Endothelial cell of umbilical vein (primary cell): ENCODE measurements at regions not wholly inside any gene's neighbourhood (a gene's known extent, or its start where the extent isn't known, plus 50 kb on each side); places are given as distances from the start of the nearest gene placed in this dataset.

Source experiments
- BruUV-seq: library from RNA; stranded (reverse); fragments of 400-500 nt; replicated peaks from 2 replicates; lab custom pipeline; 2021; lab: Mats Ljungman, UMichigan
- CTCF ChIA-PET: fragments of 300-600, 350-600 bp; sonication (Branson Sonifier 250); formaldehyde crosslinking; loops from one replicate; lab custom pipeline; 2021; ENCODE audit warnings: antibody characterized with exemption, inconsistent platforms; lab: Charles Lee
- POLR2A ChIA-PET: fragments of 300-600, 350-600 bp; sonication (Branson Sonifier 250); formaldehyde crosslinking; loops from one replicate; lab custom pipeline; 2021; ENCODE audit warnings: antibody characterized with exemption, inconsistent platforms; lab: Charles Lee
- DNase-seq: peaks from one replicate; pipeline ENCODE4 v3.0.0-alpha.2; 2011; ENCODE audit warnings: low read depth, low spot score
- FAIRE-seq: peaks from 2 replicates; lab custom pipeline; 2011; peaks lifted over from hg19 to GRCh38; lab: Jason Lieb, UNC
- H2AFZ ChIP-seq: 2 replicates; pipeline ENCODE4 v1.6.0; 2012; ENCODE audit warnings: low read depth, low read length, control low read depth, inconsistent platforms
- H3K27ac ChIP-seq: 2 replicates; pipeline ENCODE4 v1.5.1; 2011; ENCODE audit warnings: low read depth, mild to moderate bottlenecking, control low read depth, low read length, moderate library complexity; ENCODE audit not compliant: insufficient read depth
- H3K27me3 ChIP-seq, 2 experiments: 2 replicates each; pipeline versions ENCODE4 v1.6.0 to v1.6.1; 2011; ENCODE audit warnings: low read length in 2 of 2, mixed read lengths in 1 of 2; ENCODE audit not compliant: control insufficient read depth in 2 of 2, insufficient read depth in 2 of 2
- H3K36me3 ChIP-seq, 2 experiments: 2 replicates in 1 of 2; 3 replicates in 1 of 2; pipeline ENCODE4 v1.5.1; 2011; ENCODE audit warnings: low read length in 2 of 2, mild to moderate bottlenecking in 1 of 2, moderate library complexity in 1 of 2; ENCODE audit not compliant: control insufficient read depth in 2 of 2, insufficient read depth in 2 of 2; ENCODE audit errors: extremely low read depth in 1 of 2
- H3K4me1 ChIP-seq: 3 replicates; pipeline ENCODE4 v1.5.1; 2011; ENCODE audit warnings: mild to moderate bottlenecking, low read length; ENCODE audit not compliant: control insufficient read depth, insufficient read depth; ENCODE audit errors: extremely low read depth
- H3K4me2 ChIP-seq: 2 replicates; pipeline ENCODE4 v1.6.1; 2011; ENCODE audit warnings: low read length, control low read depth, mixed read lengths; ENCODE audit not compliant: insufficient read depth
- H3K4me3 ChIP-seq, 3 experiments: fragments of 200-600 bp in 1 of 3; sonication (generic), shearing (Covaris generic) in 1 of 3; replicated peaks in 1 of 3; 2 replicates each; pipeline ENCODE4 v1.5.1; 2011 to 2016; ENCODE audit warnings: control low read depth in 3 of 3, low read length in 3 of 3, mild to moderate bottlenecking in 2 of 3, inconsistent platforms in 1 of 3, low read depth in 1 of 3, moderate library complexity in 1 of 3; ENCODE audit not compliant: insufficient read depth in 1 of 3
- H3K79me2 ChIP-seq: 2 replicates; pipeline ENCODE4 v1.6.0; 2012; ENCODE audit warnings: low read length, inconsistent platforms; ENCODE audit not compliant: control insufficient read depth, insufficient read depth
- H3K9ac ChIP-seq: replicated peaks from 2 replicates; pipeline ENCODE3; 2011; ENCODE audit warnings: low read length, control low read depth; ENCODE audit not compliant: insufficient read depth; ENCODE audit errors: extremely low read depth
- H3K9me1 ChIP-seq: replicated peaks from 3 replicates; pipeline ENCODE4 v1.6.0; 2011; ENCODE audit warnings: mild to moderate bottlenecking, low read length; ENCODE audit not compliant: control insufficient read depth, insufficient read depth; ENCODE audit errors: extremely low read depth
- H3K9me3 ChIP-seq: replicated peaks from 2 replicates; pipeline ENCODE4 v1.5.1; 2012; ENCODE audit warnings: low read length, inconsistent platforms; ENCODE audit not compliant: control insufficient read depth, insufficient read depth
- H4K20me1 ChIP-seq: replicated peaks from 2 replicates; pipeline ENCODE3; 2011; ENCODE audit warnings: mild to moderate bottlenecking, low read length; ENCODE audit not compliant: control insufficient read depth, insufficient read depth; ENCODE audit errors: extremely low read depth
- CTCF ChIP-seq, 2 donors: IDR thresholded peaks; 1 replicate in 1 of 2; 2 replicates in 1 of 2; pipeline ENCODE4 v1.5.1; 2011; ENCODE audit warnings: low read length in 2 of 2, mild to moderate bottlenecking in 2 of 2, moderate library complexity in 2 of 2, control low read depth in 1 of 2, inconsistent platforms in 1 of 2, low read depth in 1 of 2; ENCODE audit not compliant: insufficient read depth in 1 of 2; ENCODE audit errors: extremely low read depth in 1 of 2
- EZH2 ChIP-seq: IDR thresholded peaks from 2 replicates; pipeline ENCODE4 v1.6.1; 2012; ENCODE audit warnings: borderline replicate concordance, low read depth, mild to moderate bottlenecking, moderate library complexity, low read length, inconsistent platforms; ENCODE audit not compliant: severe bottlenecking
- FOS ChIP-seq: IDR thresholded peaks from 2 replicates; pipeline ENCODE4 v1.6.1; 2011; ENCODE audit warnings: mild to moderate bottlenecking, low read length, moderate library complexity, borderline replicate concordance; ENCODE audit not compliant: insufficient read depth
- GATA2 ChIP-seq: IDR thresholded peaks from 2 replicates; pipeline ENCODE4 v1.7.0; 2011; ENCODE audit warnings: low read depth, mild to moderate bottlenecking, moderate library complexity, mixed read lengths, low read length; ENCODE audit not compliant: insufficient read length, insufficient read depth
- JUN ChIP-seq: IDR thresholded peaks from 2 replicates; pipeline ENCODE4 v1.6.1; 2011; ENCODE audit warnings: borderline replicate concordance, low read depth; ENCODE audit not compliant: insufficient read length, insufficient read depth
- MAX ChIP-seq: IDR thresholded peaks from 2 replicates; pipeline ENCODE4 v1.6.1; 2011; ENCODE audit not compliant: insufficient read depth, insufficient read length
- MYC ChIP-seq: IDR thresholded peaks from one replicate; pipeline ENCODE4 v1.6.1; 2011; ENCODE audit warnings: mild to moderate bottlenecking, low read depth, low read length
- POLR2A ChIP-seq: IDR thresholded peaks from 2 replicates; pipeline ENCODE4 v1.6.1; 2012; ENCODE audit warnings: low read depth, mild to moderate bottlenecking, control low read depth, low read length
- POLR2AphosphoS5 ChIP-seq: IDR thresholded peaks from 2 replicates; pipeline ENCODE4 v1.6.1; 2012; ENCODE audit warnings: low read depth, mild to moderate bottlenecking, control low read depth, low read length, moderate library complexity; ENCODE audit not compliant: insufficient read depth
- dilution Hi-C: fragments of 300-500 bp; cut with MboI; formaldehyde crosslinking; loops from one replicate; pipeline ENCODE4 v1.15.0; 2019; ENCODE audit warnings: low sequenced_read_pairs; ENCODE audit not compliant: extremely low pct_ligation_motif_present
- intact Hi-C: fragments of 100-400 bp; cut with micrococcal nuclease; formaldehyde crosslinking; loops from one replicate; pipeline ENCODE4 v1.10.0; 2022

GRCh38 chr1:29894311-29894710 is 658.0 kb downstream of the PTPRU start:
- H3K36me3 ChIP-seq, result no peaks in the 10 kb centered on the region
- H3K79me2 ChIP-seq, result no peaks in the 10 kb centered on the region
- H3K27me3 ChIP-seq, result no peaks in the 10 kb centered on the region
- H2AFZ ChIP-seq, result no peak overlapping the region
- H4K20me1 ChIP-seq, result no peaks in the 10 kb centered on the region
- dilution Hi-C loops (no loop called here), intact Hi-C loops (no loop called here)
- TF ChIP-seq POLR2A (no peak), JUN (no peak), POLR2AphosphoS5 (no peak), GATA2 (no peak), MYC (no peak), CTCF (IDR thresholded peaks at IDR 0.05; ENCODE audit: extremely low read depth in 1 of 2, insufficient read depth in 1 of 2, low read depth in 1 of 2, low read length in 2 of 2) (no peak), MAX (no peak), FOS (no peak), EZH2 (no peak)
- no peaks in the 10 kb centered on the region for H3K9me3 ChIP-seq
- no peak overlapping the region for H3K4me2 ChIP-seq
- no TSS peak for BruUV-seq
- no peak for FAIRE-seq
- DNase-seq, result no peak
- no peaks in the 10 kb centered on the region for H3K4me1 ChIP-seq
- no peak overlapping the region for H3K27ac ChIP-seq
- H3K9ac ChIP-seq, result no peak overlapping the region
- POLR2A ChIA-PET, result no interaction called here
- CTCF ChIA-PET, result no interaction called here
- no peaks in the 10 kb centered on the region for H3K9me1 ChIP-seq
- H3K4me3 ChIP-seq, result no peak overlapping the region
